ENCODE measurements at regions not wholly inside any gene's neighbourhood (a gene's known extent, or its start where the extent isn't known, plus 50 kb on each side); places are given as distances from the start of the nearest gene placed in this dataset.

DNA sequence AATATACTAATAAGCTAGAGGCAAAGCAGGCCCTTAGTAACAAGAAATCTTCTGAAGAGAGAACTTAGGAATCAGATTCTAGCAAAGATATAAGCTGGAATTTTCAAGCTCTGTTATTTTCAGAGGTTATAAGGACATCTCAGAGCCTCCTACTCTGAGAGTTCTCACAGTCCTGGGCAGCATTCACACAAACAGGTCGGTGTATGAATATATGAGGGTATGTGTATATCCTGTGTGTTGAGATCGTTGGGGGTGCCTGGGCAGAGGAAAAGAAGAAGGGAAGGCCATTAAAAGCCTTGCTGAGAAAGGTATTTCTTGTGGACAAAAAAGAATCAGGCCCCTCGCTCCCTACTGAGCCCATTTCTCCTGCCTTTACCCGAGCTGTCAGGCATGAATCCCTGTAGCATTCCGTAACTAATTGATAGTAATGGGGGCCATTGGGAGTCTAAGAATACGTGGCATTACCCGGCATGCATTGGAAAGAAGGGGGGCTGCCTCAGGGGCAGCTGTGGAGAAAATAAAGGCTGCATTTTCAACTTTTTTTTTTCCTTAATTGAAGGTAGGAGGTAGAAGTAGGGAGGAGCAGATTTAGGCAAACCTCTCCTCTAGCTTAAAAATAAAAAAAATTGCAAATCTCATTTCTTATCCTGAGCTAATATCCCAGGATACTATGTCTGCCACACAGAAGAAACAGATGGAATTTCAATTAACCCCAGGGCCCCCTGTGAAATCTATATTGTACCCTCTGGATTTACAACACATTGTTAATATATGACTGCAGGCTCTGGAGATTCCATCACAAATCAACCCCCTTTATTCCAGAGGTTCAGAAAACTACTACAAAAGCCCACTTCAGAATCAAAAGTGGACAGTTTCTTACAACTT, 103.8 kb downstream of the GTPBP8 start:
- intact Hi-C loops (cut with micrococcal nuclease): no loop called here

DNA sequence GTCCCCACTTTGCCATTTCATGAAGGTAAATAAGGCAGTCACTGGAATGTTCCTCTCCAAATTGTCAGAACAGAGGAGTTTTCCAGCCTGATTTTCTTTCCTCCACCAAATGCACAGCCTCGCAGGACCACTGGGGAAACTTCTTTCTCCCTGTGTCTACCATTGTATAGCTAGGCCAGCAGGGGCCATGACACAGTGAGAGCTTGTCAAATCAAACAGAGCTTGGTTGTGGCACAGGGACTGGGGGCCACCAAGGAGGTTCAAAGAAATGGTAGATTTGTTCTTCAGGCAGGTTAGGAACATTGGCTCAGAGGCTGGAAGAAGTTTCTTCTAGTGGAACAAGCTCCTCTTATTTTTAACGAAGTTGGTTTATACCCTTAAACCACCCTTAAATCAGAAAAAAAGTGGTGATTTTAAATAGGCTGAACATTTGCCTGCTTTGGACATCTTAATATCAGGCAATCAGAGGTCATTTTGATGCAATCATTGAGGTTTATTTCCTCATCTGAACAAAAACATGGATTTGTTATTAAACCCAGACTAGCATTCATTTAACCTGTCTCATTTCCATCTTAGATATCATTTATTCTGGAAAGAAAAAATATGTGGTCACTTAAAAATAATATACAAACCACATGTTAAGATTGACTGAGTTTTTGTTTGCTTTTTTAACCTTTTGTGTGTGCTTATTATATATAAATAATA, 105.6 kb downstream of the GTPBP8 start:
- intact Hi-C loops (cut with micrococcal nuclease): no loop called here

DNA sequence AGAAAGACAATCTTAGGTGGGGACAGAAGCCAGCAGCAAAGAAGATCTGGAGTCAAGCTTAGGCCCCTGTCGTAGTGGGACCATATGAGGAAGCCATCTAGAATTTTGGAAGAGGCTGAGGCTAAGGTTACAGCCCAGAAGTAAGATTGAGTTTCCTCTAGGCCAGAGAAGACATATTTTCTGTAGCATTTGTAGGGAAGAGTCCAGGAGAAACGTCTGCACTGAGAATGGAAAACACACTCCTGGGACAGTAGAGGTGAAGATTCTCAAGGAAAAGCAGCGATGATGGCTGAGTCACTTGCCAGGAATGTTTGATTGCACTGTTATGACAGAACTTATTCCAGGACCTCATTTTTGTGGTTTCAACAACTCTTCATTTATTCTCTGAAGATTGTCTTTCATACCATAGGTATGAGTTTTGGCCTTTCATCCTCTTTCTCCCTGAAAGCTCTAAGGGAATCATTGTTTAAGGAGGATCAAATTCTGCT, 107.2 kb downstream of the GTPBP8 start:
- intact Hi-C loops (cut with micrococcal nuclease): no loop called here

DNA sequence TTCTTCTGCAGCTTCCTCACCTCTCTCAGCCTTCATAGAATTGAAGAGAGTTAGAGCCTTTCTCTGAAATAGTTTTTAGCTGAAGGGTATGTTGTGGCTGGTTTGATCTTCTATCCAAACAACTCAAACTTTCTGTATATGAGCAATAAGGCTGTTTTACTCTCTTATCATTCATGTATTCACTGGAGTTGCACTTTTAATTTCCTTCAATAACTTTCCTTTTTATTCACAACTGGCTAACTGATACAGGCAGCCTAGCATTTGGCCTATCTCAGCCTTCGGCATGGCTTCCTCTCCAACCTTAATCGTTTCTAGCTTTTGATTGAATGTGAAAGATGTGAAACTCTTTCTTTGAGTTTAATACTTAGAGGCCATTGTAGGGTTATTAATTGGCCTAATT, 109.3 kb downstream of the GTPBP8 start:
- intact Hi-C loops (cut with micrococcal nuclease): no loop called here

DNA sequence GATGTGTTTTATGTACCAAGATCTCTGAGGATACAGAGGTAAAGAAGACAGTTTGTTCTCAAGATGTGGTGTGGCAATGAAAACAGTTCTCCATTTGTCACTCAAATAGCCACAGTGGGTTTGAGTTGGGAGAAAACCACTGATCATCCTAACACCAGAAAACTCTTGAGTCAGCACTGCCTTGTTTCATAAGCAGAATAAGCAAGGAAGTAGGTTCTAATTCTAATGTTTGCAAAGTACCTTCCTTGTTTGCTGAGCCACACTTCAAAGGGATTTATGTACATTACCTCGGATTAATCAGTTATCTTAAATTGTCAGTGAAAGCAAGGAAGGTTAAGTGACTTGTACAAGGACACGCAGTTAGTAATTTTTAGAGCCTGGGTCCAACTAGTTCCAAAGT, 107.8 kb upstream of the BOC start:
- intact Hi-C loops (cut with micrococcal nuclease): no loop called here

DNA sequence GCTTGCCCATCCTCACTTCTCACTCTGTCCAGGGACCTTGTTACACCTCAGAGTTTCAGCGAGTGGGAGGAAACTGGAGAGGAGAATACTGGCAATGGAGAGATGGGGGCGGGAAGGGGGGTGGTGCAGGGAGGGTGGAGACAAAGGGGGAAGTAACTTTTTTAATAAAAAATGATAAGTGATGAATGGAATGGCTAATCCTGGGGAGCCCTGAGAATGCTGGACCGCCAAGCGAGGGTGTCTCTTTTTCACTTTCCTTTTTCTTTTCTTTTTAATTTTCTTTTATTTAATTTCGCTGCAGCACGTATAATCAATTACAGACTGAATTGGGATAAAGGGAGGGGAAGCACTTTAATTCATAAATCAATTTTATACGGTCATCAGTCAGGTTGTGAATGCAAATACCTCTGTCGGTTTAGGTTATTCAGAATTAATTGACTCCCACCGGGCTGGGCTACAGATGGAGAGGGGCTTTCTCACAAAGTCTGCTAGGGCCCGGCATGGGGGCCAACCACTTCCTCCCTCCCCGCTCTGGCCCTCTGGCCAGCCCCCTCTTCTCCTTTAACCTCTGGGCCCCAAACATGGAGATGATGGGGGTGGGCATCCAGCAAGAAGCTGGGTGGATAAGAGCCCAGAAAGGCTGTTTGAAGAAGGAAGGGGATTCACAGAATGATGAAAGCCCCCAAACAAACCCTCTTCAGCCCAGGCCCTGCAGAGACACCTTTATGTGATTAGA, 106.8 kb upstream of the BOC start:
- intact Hi-C loops (cut with micrococcal nuclease): no loop called here

DNA sequence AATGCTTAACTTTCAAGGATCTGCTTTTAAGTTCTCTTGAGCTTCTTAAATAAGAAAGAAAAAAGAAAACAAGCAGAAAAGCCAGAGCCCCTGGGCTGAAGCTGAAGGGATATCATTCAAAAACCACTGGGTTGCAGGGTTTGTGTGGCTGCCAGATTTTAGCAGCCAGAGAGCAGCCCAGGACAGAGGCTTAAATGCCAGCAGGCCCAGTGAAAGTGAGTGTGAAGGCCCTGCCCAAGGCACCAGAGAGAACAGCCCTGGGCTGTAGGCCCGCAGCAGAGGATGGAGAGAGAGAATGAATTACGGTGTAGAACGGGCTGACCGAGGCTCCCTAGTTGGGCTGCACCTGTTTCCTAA, 106.3 kb upstream of the BOC start:
- intact Hi-C loops (cut with micrococcal nuclease): no loop called here

DNA sequence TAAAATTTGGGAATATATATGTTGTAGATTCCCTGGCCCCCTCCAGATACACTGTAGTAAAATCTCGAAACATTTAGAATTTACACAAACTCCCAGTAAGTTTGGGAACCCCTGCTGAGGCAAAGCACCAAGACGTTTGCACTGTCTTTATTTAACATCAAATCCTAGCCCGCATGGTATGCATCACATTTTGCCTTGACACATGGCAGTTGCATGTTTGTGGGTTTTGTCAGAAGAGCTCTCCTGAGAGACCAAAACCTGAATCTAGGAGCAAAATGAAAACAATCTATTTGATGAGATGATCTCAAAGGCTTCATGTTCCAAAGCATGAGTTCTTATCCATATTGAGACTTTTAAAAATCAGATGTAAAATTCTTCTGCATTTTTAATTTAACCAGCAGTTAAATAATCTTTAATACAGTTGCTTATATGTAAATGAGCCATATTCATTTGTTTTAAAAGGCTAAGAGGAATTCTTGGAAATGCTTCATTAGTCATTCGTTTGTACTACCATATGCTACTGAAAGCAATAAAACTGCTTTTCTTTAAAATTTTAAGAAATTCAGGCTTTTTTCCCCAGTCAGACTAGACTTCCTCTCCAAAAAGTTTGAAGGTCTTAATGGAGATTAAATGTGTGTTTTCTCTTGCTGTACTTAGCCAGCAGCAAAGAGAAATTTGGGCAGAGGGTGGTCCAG, 105.2 kb upstream of the BOC start:
- intact Hi-C loops (cut with micrococcal nuclease): no loop called here

DNA sequence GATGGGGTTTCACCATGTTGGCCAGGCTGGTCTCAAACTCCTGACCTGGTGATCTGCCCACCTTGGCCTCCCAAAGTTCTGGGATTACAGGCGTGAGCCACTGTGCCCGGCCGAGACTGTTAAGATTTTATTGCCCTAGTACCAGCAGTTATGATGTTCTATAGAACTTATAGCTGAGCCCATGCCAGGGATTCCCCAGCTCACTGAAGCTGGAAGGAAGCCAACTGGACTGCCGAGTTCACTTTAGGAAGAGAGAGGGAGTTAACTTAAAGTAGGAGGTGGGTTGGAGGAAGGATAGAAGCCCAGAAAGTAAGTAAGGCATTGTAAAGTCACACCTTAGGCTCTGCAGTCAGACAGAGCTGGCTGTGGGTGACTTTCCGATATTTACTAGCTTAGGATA, 101.1 kb upstream of the BOC start:
- intact Hi-C loops (cut with micrococcal nuclease): no loop called here

DNA sequence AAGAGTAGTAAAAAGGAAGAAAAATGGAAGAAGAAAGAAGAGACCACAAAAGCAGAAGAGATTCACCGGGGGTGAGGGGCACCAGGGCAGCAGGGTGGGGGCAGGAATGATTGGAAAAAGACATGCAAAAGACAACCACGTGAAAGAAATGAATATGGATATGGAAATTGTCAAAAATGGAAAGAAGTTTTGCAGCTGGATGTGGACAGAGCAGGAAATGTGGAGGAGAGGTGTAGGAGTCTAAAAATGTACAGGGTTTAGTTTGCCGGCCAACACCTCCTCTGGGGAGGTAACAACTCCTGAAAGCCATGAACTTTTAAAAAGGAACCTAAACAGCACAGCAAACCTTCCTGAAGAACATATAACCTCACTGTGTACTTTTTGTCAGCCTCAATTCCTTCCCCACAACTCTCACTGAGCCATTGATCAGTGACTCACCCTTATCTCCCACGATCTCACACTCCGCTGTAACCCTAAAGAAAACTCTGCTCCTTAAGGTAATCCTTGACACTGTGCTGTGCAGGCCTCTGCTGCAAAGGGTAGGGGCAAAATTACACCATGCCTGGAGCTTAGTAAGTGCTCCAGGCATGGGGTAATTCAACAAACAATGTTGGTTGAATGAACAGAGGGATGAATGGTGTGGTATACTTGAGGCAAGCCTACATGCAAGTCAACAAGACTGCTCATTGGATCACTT, 100.2 kb upstream of the BOC start:
- intact Hi-C loops (cut with micrococcal nuclease): no loop called here

DNA sequence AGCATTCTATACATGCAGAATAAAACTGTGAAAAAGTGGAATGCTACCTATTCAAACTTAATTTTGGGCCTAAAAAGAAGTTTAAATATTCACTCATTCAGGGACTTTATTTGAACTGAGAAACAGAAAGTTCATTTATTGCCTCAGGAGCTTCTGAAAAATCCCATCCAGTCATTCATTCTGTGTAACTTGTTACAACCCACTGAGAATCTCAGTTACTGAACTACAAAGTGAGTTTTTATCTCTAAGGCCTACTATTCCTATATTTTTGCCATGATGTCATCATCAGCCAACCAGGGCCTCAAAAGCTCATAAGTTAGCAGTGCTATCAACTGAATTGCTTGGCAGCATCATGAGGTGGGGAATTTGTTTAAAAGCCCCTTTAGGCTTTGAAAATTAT, 98.0 kb upstream of the BOC start:
- intact Hi-C loops (cut with micrococcal nuclease): no loop called here

DNA sequence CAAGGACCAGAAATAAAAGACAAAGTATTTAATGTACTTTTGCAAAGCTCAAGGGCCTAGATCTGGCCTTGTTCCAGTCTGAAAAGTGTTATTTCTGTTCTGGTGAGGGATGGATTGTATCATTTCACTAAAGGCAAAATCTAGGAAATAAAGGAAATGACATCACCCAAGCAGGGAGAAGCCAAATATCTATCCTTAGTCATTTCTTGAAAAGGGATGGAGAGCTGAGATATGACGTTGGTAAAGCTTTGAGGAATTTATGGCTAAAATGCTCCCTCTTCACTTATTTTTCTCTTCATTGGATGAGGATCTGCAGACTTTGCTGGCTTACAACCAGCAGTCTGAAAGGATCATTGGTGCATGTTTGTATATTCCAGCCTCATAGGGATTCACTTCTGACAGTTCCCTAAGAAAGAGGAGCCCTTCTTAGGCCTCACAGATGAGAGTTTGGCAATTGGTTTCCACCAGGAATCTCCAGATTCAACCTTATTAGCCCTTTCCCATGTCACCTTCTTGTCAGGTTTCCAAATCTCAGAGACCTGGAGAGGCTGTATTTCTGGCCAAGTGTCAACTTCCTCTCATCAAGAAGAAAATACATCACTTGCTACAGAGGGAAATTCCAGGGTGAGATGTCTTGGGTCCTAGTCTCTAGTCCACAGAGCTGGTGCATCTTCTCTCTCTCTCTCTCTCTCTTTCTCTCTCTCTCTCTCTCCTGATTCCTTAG, 93.7 kb upstream of the BOC start:
- intact Hi-C loops (cut with micrococcal nuclease): no loop called here

DNA sequence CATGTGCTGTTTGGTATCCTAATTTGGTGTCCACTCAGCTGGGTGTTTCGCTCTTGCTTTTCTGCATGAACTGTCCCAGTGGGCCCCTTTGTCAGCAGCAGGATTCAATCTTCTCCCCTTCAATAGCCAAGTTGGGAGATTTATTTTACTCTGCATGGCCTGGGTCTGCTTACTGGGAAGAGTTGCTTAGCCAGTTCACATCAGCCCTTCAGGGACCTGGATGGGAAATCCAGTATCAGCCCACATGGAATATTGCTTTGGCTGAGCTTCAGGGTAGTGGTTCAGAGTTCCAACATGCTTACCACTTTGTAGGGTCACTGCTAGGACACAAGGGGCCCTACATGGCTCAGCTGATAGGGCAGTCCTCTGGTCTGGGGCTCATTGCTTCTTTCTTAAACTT, 93.0 kb upstream of the BOC start:
- intact Hi-C loops (cut with micrococcal nuclease): no loop called here

DNA sequence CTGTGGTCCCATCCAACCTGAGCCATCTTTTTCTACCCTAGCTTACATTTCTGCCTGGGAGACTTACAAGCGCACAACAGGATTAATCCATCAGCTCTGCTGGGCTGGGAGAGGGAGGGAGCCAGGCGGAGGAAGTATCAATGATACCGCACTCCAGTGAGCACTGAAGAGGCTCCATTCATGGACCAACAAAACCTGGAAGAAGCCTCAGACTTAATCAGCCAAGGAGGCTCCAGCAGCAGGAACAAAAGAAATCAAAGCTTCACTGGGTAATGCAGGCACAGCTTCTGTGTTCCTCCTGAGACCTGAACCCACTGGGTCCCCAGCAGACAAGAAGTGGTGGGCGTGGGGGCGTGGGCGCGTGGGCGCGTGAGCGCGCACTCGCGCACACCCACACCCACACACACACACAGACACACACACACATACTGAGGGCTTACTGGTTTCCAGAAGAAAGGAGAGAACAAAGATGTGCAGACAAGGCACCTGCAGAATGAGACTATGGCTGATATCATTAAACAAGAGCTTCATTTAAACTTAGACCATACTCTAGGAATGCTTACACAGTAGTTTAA, 87.0 kb upstream of the BOC start:
- intact Hi-C loops (cut with micrococcal nuclease): no loop called here

DNA sequence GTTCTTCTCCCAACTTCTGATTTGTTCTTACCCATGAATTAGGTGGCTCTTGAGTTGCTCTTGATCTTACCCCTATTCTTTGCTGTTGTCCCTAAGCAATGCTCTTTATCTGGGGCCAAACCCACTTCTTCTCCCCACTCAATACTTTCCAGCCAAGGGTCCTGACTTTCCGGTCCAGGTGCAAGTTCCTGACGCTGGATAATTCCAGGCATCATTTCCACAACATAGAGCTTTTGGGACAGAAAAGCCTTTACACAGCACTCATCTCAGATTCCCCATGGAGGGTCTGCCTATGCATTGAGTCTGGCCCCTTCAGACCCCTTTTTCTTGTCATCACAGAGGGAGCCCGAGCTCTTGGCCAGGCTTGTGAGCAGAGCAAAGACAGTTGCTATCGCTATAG, 85.4 kb upstream of the BOC start:
- intact Hi-C loops (cut with micrococcal nuclease): no loop called here

DNA sequence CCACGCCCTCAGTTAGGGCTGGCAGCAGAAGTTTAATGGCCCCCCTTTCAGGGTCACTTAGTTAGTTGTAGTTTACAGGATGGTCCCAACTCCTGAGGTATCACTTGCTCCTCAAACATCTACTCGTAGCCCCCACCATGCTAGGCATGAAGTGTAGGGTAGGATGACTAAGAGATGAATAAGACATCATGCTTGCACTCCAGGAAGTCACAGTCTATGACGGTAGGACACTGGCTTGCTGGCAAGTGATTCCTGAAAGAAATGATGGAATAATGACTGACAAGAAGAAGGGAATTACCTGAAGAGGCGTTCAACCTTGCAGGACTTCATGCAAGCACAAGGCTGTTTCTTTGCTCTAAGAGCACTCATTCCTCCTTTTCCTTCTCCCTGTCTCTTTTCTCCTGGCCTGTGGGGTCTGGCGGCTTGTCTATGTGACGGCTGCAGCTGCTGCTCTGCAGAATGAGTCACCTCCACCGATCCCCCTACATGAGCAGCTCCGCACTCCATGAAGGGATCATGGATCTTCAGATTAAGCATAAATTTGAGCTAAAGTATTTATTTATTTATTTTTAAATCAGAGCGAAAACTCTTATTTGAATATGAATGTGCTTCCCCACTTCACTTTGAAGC, 82.9 kb upstream of the BOC start:
- intact Hi-C loops (cut with micrococcal nuclease): no loop called here

DNA sequence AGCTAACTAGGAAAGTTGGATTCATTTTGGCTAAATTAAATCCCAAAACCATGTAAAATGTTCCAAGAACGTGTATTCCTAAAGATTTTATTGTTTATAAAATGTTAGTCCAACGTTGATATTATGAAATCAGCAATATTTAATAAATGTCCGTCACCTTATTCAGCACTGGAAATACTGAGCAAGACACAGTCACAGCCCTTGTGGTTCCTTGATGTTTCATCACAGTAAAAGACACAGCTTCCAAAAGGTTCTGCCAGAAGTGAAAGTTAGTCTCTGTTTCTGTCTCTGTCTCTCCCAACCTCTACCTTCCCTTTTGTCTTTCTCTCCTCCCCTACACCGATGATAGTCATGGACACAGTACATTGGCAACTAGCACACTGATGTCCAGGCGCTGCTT, 82.2 kb upstream of the BOC start:
- intact Hi-C loops (cut with micrococcal nuclease): no loop called here

DNA sequence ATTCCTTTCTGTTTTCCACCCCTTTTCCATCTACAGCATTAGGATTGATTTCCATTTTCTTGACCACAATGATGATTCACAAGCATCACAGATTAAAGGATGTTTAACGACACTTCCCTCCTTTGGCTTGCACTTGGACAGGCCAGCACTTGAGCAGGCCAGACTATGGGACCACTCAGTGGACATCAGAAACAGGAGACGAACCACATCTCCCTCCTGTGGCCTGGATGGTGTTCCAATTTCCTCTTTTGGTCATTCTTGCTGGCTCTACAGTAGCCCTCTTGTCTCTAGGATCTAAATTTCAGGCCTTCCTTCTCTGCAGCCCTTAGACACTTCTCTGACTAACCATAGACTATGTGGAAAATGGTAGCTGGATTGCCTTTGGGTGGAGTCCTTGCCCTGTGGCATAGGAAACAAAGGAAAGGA, 78.8 kb upstream of the BOC start:
- intact Hi-C loops (cut with micrococcal nuclease): loop anchor here (10.0 kb wide), 1 partner anchor 78 kb away; no protein-coding TSS in a partner anchor

DNA sequence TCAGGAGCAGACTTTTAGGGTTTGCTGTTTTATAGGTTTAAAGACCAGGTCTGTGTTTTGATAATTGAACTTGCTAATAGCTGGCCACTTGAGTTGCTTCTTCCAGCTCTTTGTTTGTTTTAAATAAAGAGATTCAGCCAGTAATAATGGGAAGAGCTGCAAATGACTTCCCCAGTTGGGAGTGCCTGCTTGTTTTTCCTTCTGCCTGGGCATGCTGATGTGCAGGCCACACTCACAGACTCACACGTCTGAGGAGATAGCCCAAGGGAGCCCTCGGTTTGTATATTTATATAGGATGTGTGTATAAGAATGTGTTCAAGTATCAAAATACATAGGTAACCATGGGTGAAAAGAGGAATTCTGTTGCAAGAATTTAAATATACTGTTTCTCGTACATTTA, 78.2 kb upstream of the BOC start:
- intact Hi-C loops (cut with micrococcal nuclease): loop anchor here (10.0 kb wide), 1 partner anchor 78 kb away; no protein-coding TSS in a partner anchor
